Activated CD4-positive, CD25-positive, alpha-beta regulatory T cell treated with anti-CD3 and anti-CD28 coated beads, Interleukin-2, amount 50 U/mL, for 72 hours (primary cell): ENCODE measurements at regions not wholly inside any gene's neighbourhood (a gene's known extent, or its start where the extent isn't known, plus 50 kb on each side); places are given as distances from the start of the nearest gene placed in this dataset.

Source experiments
- DNase-seq: peaks from one replicate; pipeline ENCODE4 v3.0.0; 2021

- DNase-seq: no peak
Observed at GRCh38 chr22:49600891-49601431, 226.7 kb downstream of the BRD1 start.

- DNase-seq: no peak
Observed at GRCh38 chr22:49600468-49600867, 227.2 kb downstream of the BRD1 start.

GRCh38 chr22:49599691-49600455 lies 227.8 kb downstream of the BRD1 start:
- DNase-seq: no peak

GRCh38 chr22:49599039-49599438 lies 228.6 kb downstream of the BRD1 start:
- DNase-seq: no peak

- no peak for DNase-seq
Observed at GRCh38 chr22:49598338-49598737, 229.3 kb downstream of the BRD1 start.

GRCh38 chr22:49597428-49598039 lies 230.1 kb downstream of the BRD1 start:
- no peak for DNase-seq

GRCh38 chr22:49595465-49596078 lies 232.1 kb downstream of the BRD1 start:
- no peak for DNase-seq

- DNase-seq: no peak
Observed at GRCh38 chr22:49594078-49594477, 233.6 kb downstream of the BRD1 start.

GRCh38 chr22:49593509-49593908 lies 234.2 kb downstream of the BRD1 start:
- no peak for DNase-seq

- DNase-seq: no peak
Observed at GRCh38 chr22:49592780-49593501, 234.7 kb downstream of the BRD1 start.

GRCh38 chr22:49590851-49591445 lies 236.7 kb downstream of the BRD1 start:
- no peak for DNase-seq

- DNase-seq: no peak
Observed at GRCh38 chr22:49590381-49590780, 237.3 kb downstream of the BRD1 start.

- no peak for DNase-seq
Observed at GRCh38 chr22:49589811-49590210, 237.9 kb downstream of the BRD1 start.

GRCh38 chr22:49589301-49589700 lies 238.4 kb downstream of the BRD1 start:
- no peak for DNase-seq

GRCh38 chr22:49588739-49589138 lies 238.9 kb downstream of the BRD1 start:
- no peak for DNase-seq

GRCh38 chr22:49587987-49588386 lies 239.7 kb downstream of the BRD1 start:
- DNase-seq: no peak

GRCh38 chr22:49587421-49587820 lies 240.3 kb downstream of the BRD1 start:
- no peak for DNase-seq

- no peak for DNase-seq
Observed at GRCh38 chr22:49586873-49587272, 240.8 kb downstream of the BRD1 start.

- no peak for DNase-seq
Observed at GRCh38 chr22:49586244-49586748, 241.4 kb downstream of the BRD1 start.

GRCh38 chr22:49585461-49586243 lies 242.0 kb downstream of the BRD1 start:
- no peak for DNase-seq

- DNase-seq: no peak
Observed at GRCh38 chr22:49583886-49584505, 243.7 kb downstream of the BRD1 start.
